Endodermal cell (in vitro differentiated cells): ENCODE measurements at regions not wholly inside any gene's neighbourhood (a gene's known extent, or its start where the extent isn't known, plus 50 kb on each side); places are given as distances from the start of the nearest gene placed in this dataset.

Experiments used
- DNase-seq: peaks from one replicate; pipeline ENCODE4 v3.0.0-alpha.2; 2017
- H3K27ac ChIP-seq: 2 replicates; pipeline ENCODE4 v1.5.1; 2013; ENCODE audit warnings: mild to moderate bottlenecking, low read depth, low read length, moderate library complexity
- H3K27me3 ChIP-seq: 2 replicates; pipeline ENCODE4 v1.6.1; 2013; ENCODE audit warnings: mild to moderate bottlenecking, low read length, moderate library complexity; ENCODE audit not compliant: insufficient read depth, control insufficient read depth, poor library complexity, severe bottlenecking
- H3K36me3 ChIP-seq: 2 replicates; pipeline ENCODE4 v1.7.0; 2013; ENCODE audit warnings: mild to moderate bottlenecking, low read length, moderate library complexity; ENCODE audit not compliant: control insufficient read depth, insufficient read depth
- H3K4me1 ChIP-seq: one replicate; pipeline ENCODE4 v1.7.0; 2013; ENCODE audit warnings: low read length; ENCODE audit not compliant: control insufficient read depth, insufficient read depth
- H3K4me3 ChIP-seq: 2 replicates; pipeline ENCODE4 v1.5.1; 2013; ENCODE audit warnings: mild to moderate bottlenecking, low read length, moderate library complexity
- H3K9ac ChIP-seq: 2 replicates; pipeline ENCODE4 v1.6.1; 2013; ENCODE audit warnings: mild to moderate bottlenecking, low read length, moderate library complexity; ENCODE audit not compliant: poor library complexity, severe bottlenecking; ENCODE audit errors: extremely low read depth
- H3K9me3 ChIP-seq: 2 replicates; pipeline ENCODE4 v1.6.1; 2013; ENCODE audit warnings: mild to moderate bottlenecking, low read length, moderate library complexity; ENCODE audit not compliant: control insufficient read depth
- H3K27ac Mint-ChIP-seq: 2 replicates; pipeline ENCODE4 v1.8.0; 2020; ENCODE audit warnings: mixed read lengths
- H3K27me3 Mint-ChIP-seq: 2 replicates; pipeline ENCODE4 v1.8.0; 2021; ENCODE audit warnings: mild to moderate bottlenecking, mixed read lengths; ENCODE audit not compliant: insufficient read depth
- H3K36me3 Mint-ChIP-seq: 2 replicates; pipeline ENCODE4 v1.8.0; 2020; ENCODE audit warnings: low read depth, mixed read lengths
- H3K4me1 Mint-ChIP-seq: 2 replicates; pipeline ENCODE4 v1.8.0; 2020; ENCODE audit warnings: mixed read lengths
- H3K4me3 Mint-ChIP-seq: 2 replicates; pipeline ENCODE4 v1.8.0; 2020; ENCODE audit warnings: mild to moderate bottlenecking, moderate library complexity, mixed read lengths
- H3K9me3 Mint-ChIP-seq: 2 replicates; pipeline ENCODE4 v1.8.0; 2020; ENCODE audit warnings: mild to moderate bottlenecking, mixed read lengths
- WGBS, 2 experiments: methylation state at CpG; one replicate each; pipeline versions ENCODE4 v1.1.5 to v1.1.7; 2013; ENCODE audit warnings: missing lambda C conversion rate in 2 of 2, mixed read lengths in 1 of 2; ENCODE audit not compliant: insufficient coverage in 1 of 2, insufficient read length in 1 of 2; 5-methylcytosine and 5-hydroxymethylcytosine counted together
- TF ChIP-seq, protein P1 (sequence below): fragments of 200-600 bp; sonication (generic); conservative IDR thresholded peaks from 2 replicates; pipeline ENCODE4 v1.5.0; 2021; ENCODE audit warnings: antibody characterized with exemption, mild to moderate bottlenecking

DNA sequence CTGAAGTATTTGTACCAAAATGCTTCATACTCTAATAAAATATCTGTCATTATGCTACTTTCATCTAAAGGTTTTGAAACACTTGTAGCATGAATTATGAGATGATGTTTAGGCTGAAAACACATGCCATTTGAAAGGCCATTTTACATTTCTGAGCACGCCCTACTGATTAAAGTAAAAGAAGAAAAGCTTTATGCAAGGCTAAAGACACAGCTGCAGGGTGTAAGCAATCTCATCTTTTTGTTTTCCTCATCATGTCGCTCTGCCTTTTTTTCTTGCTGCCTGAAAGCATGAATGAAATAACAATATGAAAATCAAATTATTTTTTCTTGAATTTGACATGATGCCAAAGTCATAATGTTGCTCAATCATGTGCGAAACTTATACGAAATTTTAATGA is 148.6 kb upstream of the ARG1 start:
- Histone ChIP-seq H3K9me3 (peaks cover 17% of the 10 kb centered on the region), H3K27ac (no peak overlapping the region), H3K9ac (no peak overlapping the region), H3K27me3 (no peaks in the 10 kb centered on the region), H3K36me3 (no peaks in the 10 kb centered on the region), H3K4me3 (no peak overlapping the region), H3K4me1 (no peaks in the 10 kb centered on the region)
- Mint-ChIP-seq H3K27ac (no peak overlapping the region), H3K4me1 (no peaks in the 10 kb centered on the region), H3K27me3 (no peaks in the 10 kb centered on the region), H3K4me3 (no peak overlapping the region), H3K9me3 (peaks cover 15% of the 10 kb centered on the region), H3K36me3 (no peaks in the 10 kb centered on the region)
- TF ChIP-seq, protein P1, sequence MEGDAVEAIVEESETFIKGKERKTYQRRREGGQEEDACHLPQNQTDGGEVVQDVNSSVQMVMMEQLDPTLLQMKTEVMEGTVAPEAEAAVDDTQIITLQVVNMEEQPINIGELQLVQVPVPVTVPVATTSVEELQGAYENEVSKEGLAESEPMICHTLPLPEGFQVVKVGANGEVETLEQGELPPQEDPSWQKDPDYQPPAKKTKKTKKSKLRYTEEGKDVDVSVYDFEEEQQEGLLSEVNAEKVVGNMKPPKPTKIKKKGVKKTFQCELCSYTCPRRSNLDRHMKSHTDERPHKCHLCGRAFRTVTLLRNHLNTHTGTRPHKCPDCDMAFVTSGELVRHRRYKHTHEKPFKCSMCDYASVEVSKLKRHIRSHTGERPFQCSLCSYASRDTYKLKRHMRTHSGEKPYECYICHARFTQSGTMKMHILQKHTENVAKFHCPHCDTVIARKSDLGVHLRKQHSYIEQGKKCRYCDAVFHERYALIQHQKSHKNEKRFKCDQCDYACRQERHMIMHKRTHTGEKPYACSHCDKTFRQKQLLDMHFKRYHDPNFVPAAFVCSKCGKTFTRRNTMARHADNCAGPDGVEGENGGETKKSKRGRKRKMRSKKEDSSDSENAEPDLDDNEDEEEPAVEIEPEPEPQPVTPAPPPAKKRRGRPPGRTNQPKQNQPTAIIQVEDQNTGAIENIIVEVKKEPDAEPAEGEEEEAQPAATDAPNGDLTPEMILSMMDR = no peak
- 84 to 100% methylated on average over 1 to 4 of the region's 4 CpGs for WGBS, 2 experiments
- DNase-seq = no peak

DNA sequence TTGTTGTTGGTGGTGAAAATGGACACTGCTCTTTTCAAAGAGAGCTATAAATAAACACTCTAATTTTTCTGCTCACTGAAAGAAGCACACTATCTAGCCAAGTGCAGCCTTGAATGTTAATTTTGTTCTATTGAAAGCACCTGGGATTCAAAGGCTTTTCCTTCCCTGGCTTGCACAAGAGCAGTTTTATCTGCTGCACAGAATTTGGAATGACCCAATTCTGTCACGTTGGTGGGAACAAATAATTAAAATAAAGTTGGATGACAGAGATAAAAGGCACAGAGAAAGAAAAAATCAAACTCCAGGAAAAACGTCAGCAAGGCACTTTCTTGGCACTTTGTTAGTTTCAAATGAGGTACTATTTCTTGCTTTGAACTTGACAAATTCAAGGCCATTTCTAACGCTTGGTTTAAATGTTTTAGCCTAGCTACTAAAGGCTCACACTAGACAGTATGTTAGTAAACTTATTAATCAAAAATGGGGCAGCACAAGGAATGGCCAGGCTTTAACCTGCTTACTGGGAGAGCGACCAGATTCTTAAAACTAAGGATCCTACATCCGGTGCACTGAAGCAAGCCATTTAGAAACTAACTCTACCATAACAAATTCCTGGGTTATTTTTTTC is 145.5 kb upstream of the ARG1 start:
- no peak overlapping the region for H3K4me3 Mint-ChIP-seq
- H3K36me3 Mint-ChIP-seq = no peaks in the 10 kb centered on the region

DNA sequence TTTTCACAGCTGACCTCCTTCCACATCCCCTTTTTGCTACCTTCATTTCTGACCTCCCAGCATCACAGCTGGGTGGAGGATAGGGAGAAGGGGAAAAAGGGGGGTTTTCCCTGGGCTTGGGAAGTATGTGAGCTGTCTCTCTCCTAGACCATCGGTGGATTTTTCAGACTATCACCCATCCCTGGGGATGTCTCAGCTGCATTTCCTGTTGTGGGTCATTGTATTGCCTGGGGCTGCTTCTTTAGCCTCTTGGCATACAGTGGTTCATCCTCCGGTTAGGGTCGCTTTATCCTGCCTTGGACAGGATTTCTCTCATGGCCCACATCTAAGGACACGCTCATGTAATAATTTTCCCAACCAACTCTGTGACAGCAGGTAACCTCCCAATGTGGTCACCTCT is 142.5 kb upstream of the ARG1 start:
- Histone ChIP-seq H3K9ac (no peak overlapping the region), H3K4me1 (no peaks in the 10 kb centered on the region), H3K27ac (no peak overlapping the region), H3K27me3 (no peaks in the 10 kb centered on the region), H3K9me3 (peaks cover 25% of the 10 kb centered on the region), H3K36me3 (no peaks in the 10 kb centered on the region), H3K4me3 (no peak overlapping the region)
- Mint-ChIP-seq H3K4me1 (no peaks in the 10 kb centered on the region), H3K27me3 (no peaks in the 10 kb centered on the region), H3K36me3 (no peaks in the 10 kb centered on the region), H3K4me3 (no peak overlapping the region), H3K9me3 (peaks cover 22% of the 10 kb centered on the region), H3K27ac (no peak overlapping the region)
- WGBS, 2 experiments = 95 to 100% methylated on average over 1 to 4 of the region's 4 CpGs
- TF ChIP-seq, protein P1 = no peak
- DNase-seq = no peak

More for the DNA sequence above, 145.5 kb upstream of the ARG1 start:
- Mint-ChIP-seq H3K9me3 (peaks cover 15% of the 10 kb centered on the region), H3K4me1 (no peaks in the 10 kb centered on the region), H3K27me3 (no peaks in the 10 kb centered on the region), H3K27ac (no peak overlapping the region)
- TF ChIP-seq, protein P1 = no peak
- Histone ChIP-seq H3K27me3 (no peaks in the 10 kb centered on the region), H3K27ac (no peak overlapping the region), H3K9me3 (peaks cover 17% of the 10 kb centered on the region), H3K4me3 (no peak overlapping the region), H3K4me1 (no peaks in the 10 kb centered on the region), H3K36me3 (no peaks in the 10 kb centered on the region), H3K9ac (no peak overlapping the region)
- no peak for DNase-seq
- 82 to 88% methylated on average over 3 to 5 of the region's 5 CpGs for WGBS, 2 experiments
